ENCODE measurements at regions not wholly inside any gene's neighbourhood (a gene's known extent, or its start where the extent isn't known, plus 50 kb on each side); places are given as distances from the start of the nearest gene placed in this dataset.

DNA sequence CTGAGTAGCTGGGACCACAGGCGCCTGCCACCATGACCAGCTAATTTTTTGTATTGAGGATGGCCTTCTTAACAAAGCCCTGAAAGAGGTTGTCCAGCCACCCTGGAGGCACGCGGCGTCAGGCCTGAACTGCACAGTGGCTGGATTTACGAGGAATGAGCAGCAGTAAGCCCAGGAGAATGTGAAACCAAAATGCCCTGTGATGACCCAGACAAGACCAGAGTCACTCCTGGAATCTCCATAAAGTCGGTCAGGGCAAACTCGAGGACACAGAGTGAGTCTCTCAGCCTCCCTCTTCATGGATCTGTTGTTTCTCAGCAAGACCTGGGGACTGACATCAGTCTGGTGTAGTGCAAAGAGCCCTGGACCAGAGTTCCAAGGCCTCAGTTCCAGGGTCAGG is 53.2 kb upstream of the C5orf58 start:
- no peak for ATAC-seq (ENCODE audit: low FRiP score in 2 of 2)
- H3K27me3 ChIP-seq = no peaks in the 10 kb centered on the region
- no peak overlapping the region for H3K27ac ChIP-seq
- no peaks in the 10 kb centered on the region for H3K4me1 ChIP-seq
- no peak overlapping the region for H3K4me3 ChIP-seq
- TF ChIP-seq, protein P1, sequence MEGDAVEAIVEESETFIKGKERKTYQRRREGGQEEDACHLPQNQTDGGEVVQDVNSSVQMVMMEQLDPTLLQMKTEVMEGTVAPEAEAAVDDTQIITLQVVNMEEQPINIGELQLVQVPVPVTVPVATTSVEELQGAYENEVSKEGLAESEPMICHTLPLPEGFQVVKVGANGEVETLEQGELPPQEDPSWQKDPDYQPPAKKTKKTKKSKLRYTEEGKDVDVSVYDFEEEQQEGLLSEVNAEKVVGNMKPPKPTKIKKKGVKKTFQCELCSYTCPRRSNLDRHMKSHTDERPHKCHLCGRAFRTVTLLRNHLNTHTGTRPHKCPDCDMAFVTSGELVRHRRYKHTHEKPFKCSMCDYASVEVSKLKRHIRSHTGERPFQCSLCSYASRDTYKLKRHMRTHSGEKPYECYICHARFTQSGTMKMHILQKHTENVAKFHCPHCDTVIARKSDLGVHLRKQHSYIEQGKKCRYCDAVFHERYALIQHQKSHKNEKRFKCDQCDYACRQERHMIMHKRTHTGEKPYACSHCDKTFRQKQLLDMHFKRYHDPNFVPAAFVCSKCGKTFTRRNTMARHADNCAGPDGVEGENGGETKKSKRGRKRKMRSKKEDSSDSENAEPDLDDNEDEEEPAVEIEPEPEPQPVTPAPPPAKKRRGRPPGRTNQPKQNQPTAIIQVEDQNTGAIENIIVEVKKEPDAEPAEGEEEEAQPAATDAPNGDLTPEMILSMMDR (IDR thresholded peaks at IDR 0.05) = no peak
- TF ChIP-seq EP300 (IDR thresholded peaks at IDR 0.05) = no peak
- TF ChIP-seq POLR2A (IDR thresholded peaks at IDR 0.05) = no peak
- TF ChIP-seq POLR2AphosphoS5 (IDR thresholded peaks at IDR 0.05) = no peak
- H3K36me3 ChIP-seq = no peaks in the 10 kb centered on the region
- DNase-seq = peak in 1 of 2 donors; percentile 49
- H3K9me3 ChIP-seq = no peaks in the 10 kb centered on the region
- 78 to 88% methylated on average over 7 of the region's 7 CpGs for WGBS, 2 donors

- H3K27me3 ChIP-seq = no peaks in the 10 kb centered on the region
- H3K27ac ChIP-seq = no peak overlapping the region
- DNase-seq (no peak), ATAC-seq (ENCODE audit: low FRiP score in 2 of 2) (no peak)
- 93 to 94% methylated on average over 2 of the region's 2 CpGs for WGBS, 2 donors
- H3K9me3 ChIP-seq = no peaks in the 10 kb centered on the region
- no peaks in the 10 kb centered on the region for H3K36me3 ChIP-seq
- no peak for TF ChIP-seq POLR2A (IDR thresholded peaks at IDR 0.05)
- H3K4me3 ChIP-seq = no peak overlapping the region
- no peaks in the 10 kb centered on the region for H3K4me1 ChIP-seq
These were observed 50.9 kb upstream of the C5orf58 start for GRCh38 chr5:170181902-170182301.

DNA sequence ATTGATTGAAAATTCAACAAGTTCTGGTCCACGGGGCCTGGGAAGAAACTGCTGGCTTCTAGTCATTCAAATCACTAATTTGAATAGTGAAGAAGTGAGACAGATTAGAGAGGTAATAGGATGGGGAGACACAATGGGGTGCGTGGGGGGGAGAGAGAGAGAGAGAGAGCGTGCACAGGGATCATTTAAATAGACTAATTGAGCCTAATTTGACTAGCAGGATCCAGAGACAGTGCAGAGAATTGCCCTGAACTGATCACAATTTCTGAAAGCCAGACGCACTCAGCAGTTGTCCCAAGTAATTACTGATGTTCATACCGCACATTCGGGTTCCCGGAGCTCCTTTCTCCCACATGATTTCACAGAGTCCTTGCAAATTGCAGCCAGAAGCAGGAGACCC is 50.3 kb upstream of the C5orf58 start:
- TF ChIP-seq POLR2A (IDR thresholded peaks at IDR 0.05) (no peak), EP300 (IDR thresholded peaks at IDR 0.05) (no peak)

More for the DNA sequence above, 50.3 kb upstream of the C5orf58 start:
- WGBS, 2 donors = 86 to 91% methylated on average over 7 of the region's 7 CpGs
- no peak for DNase-seq
- Histone ChIP-seq H3K27me3 (no peaks in the 10 kb centered on the region), H3K4me3 (no peak overlapping the region), H3K27ac (no peak overlapping the region), H3K9me3 (no peaks in the 10 kb centered on the region), H3K36me3 (no peaks in the 10 kb centered on the region), H3K4me1 (no peaks in the 10 kb centered on the region)
- ATAC-seq (ENCODE audit: low FRiP score in 2 of 2) = no peak
